ENCODE measurements at regions not wholly inside any gene's neighbourhood (a gene's known extent, or its start where the extent isn't known, plus 50 kb on each side); places are given as distances from the start of the nearest gene placed in this dataset.

DNA sequence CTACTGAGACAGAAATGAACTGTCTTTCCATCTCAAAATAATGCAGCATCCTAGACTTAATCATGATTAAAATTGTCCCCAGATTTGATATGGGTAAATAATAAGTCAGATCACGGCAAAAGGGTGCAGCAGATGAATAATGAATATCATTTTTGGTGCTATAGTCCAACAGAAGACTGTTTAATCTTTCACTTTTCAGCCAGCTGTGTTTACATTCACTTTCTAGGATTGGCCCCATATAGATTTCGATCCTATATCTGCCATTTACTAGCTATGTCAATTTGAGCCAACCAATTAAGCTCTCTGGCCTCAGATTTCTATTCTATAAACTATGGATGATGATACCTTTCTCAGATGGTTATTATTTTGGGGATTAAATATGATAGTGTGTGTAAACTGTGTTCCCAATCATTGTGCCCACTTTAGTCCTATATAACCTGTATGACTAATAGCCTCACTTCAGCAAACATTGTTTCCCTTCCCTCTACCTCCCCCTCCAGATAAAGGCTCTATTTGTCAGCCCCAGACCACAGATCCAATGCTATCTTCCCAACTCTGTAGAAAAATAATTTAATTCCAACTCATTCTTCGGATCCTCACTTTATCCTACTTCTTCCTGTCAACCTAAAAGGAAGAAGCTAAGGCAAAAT, 53.6 kb upstream of the NT5E start:
- Histone ChIP-seq H3K9ac (ENCODE audit: low read length) (no peak overlapping the region), H2AK5ac (ENCODE audit: low read length) (no peak overlapping the region), H3K56ac (ENCODE audit: low read length) (no peak overlapping the region), H4K5ac (ENCODE audit: low read length) (no peak overlapping the region), H2BK5ac (ENCODE audit: low read length) (no peak overlapping the region), H3K27me3 (ENCODE audit: insufficient read depth, low read length, poor library complexity) (no peaks in the 10 kb centered on the region), H3K4me1 (ENCODE audit: control insufficient read depth, low read depth, low read length) (no peaks in the 10 kb centered on the region), H3K18ac (ENCODE audit: low read length) (no peak overlapping the region), H3K36me3 (ENCODE audit: control insufficient read depth, insufficient read depth, low read length) (no peaks in the 10 kb centered on the region), H3K4me3 (ENCODE audit: low read length) (no peak overlapping the region), H3K23ac (ENCODE audit: low read length) (no peak overlapping the region), H3K4ac (ENCODE audit: low read depth, low read length) (no peak overlapping the region), H3K27ac (ENCODE audit: low read depth, low read length) (no peak overlapping the region), H3K79me2 (ENCODE audit: control insufficient read depth, insufficient read depth, low read length) (no peaks in the 10 kb centered on the region), H3K79me1 (ENCODE audit: low read length) (no peaks in the 10 kb centered on the region), H3K4me2 (ENCODE audit: low read length) (no peak overlapping the region), H4K8ac (ENCODE audit: low read depth, low read length) (no peak overlapping the region), H2BK15ac (replicated peaks; ENCODE audit: low read depth) (no peak overlapping the region), H2BK120ac (ENCODE audit: low read depth, low read length) (no peak overlapping the region)
- WGBS (ENCODE audit: extremely low coverage, insufficient coverage, low lambda C conversion rate), result no CpG with 5 or more reads among the region's 3 CpGs
- no peak for DNase-seq

DNA sequence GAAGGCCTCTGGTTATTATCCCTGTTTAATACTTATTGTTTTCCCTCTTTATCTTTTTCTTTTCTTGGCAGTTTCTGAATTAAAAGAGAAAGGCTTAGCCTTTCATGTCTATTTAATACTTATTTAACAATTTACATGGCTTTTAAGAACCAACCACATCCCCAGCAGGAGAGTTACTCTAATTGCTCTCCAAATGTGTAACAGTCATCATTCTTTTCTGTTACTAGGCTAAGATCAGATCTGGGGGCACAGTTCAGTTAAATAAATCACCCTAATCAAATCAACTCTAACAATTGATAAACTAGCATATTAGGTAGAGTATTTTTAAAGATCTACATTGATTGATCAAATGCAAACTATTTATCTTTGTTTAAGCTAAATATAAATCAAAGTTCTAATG, 54.1 kb upstream of the NT5E start:
- Histone ChIP-seq H3K36me3 (ENCODE audit: control insufficient read depth, insufficient read depth, low read length) (no peaks in the 10 kb centered on the region), H3K18ac (ENCODE audit: low read length) (no peak overlapping the region), H3K23ac (ENCODE audit: low read length) (no peak overlapping the region), H3K4me1 (ENCODE audit: control insufficient read depth, low read depth, low read length) (no peaks in the 10 kb centered on the region), H3K4me2 (ENCODE audit: low read length) (no peak overlapping the region), H3K27ac (ENCODE audit: low read depth, low read length) (no peak overlapping the region), H2BK5ac (ENCODE audit: low read length) (no peak overlapping the region), H4K5ac (ENCODE audit: low read length) (no peak overlapping the region), H2BK15ac (replicated peaks; ENCODE audit: low read depth) (no peak overlapping the region), H3K4me3 (ENCODE audit: low read length) (no peak overlapping the region), H2AK5ac (ENCODE audit: low read length) (no peak overlapping the region), H2BK120ac (ENCODE audit: low read depth, low read length) (no peak overlapping the region), H3K56ac (ENCODE audit: low read length) (no peak overlapping the region), H4K8ac (ENCODE audit: low read depth, low read length) (no peak overlapping the region), H3K4ac (ENCODE audit: low read depth, low read length) (no peak overlapping the region), H3K9ac (ENCODE audit: low read length) (no peak overlapping the region), H3K79me1 (ENCODE audit: low read length) (no peaks in the 10 kb centered on the region), H3K79me2 (ENCODE audit: control insufficient read depth, insufficient read depth, low read length) (no peaks in the 10 kb centered on the region), H3K27me3 (ENCODE audit: insufficient read depth, low read length, poor library complexity) (no peaks in the 10 kb centered on the region)
- DNase-seq, result no peak

DNA sequence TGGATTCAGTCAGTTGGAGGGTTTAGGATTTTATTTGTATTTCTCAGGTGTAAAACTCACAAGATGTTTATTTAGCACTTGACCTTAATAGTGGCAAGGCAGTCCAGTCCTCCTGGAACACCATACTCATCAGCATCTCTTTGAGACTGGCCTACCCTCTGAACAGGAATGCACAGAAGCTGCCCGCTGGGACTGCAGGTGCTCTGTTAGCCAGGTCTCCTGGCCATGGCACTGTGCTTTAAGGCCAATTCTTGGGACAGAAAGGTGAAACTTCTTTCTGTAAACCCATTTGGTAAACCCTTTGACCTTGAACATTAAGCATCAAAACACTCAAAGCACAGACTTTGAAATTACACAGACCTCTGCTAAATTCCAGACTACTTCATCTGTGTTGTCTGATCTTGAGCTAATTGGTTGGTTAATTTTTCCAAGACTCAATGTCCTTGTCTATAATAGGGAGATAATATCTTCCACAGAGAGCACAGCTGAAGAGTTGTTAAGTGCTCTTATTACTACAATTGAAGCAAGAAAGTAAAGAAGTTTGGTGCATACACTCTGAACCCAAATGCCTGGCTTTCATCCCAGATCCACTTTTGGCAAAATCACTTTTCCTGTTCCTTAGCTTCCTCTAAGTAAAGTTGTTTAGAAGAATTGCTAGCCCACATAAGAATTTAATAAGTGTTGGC, 54.9 kb upstream of the NT5E start:
- Histone ChIP-seq H4K5ac (ENCODE audit: low read length) (no peak overlapping the region), H2BK120ac (ENCODE audit: low read depth, low read length) (no peak overlapping the region), H3K4ac (ENCODE audit: low read depth, low read length) (no peak overlapping the region), H3K4me1 (ENCODE audit: control insufficient read depth, low read depth, low read length) (no peaks in the 10 kb centered on the region), H3K79me1 (ENCODE audit: low read length) (no peaks in the 10 kb centered on the region), H2AK5ac (ENCODE audit: low read length) (no peak overlapping the region), H3K56ac (ENCODE audit: low read length) (no peak overlapping the region), H2BK5ac (ENCODE audit: low read length) (no peak overlapping the region), H3K4me2 (ENCODE audit: low read length) (no peak overlapping the region), H3K23ac (ENCODE audit: low read length) (no peak overlapping the region), H3K9ac (ENCODE audit: low read length) (no peak overlapping the region), H4K8ac (ENCODE audit: low read depth, low read length) (no peak overlapping the region), H3K27me3 (ENCODE audit: insufficient read depth, low read length, poor library complexity) (no peaks in the 10 kb centered on the region), H2BK15ac (replicated peaks; ENCODE audit: low read depth) (no peak overlapping the region), H3K36me3 (ENCODE audit: control insufficient read depth, insufficient read depth, low read length) (no peaks in the 10 kb centered on the region), H3K79me2 (ENCODE audit: control insufficient read depth, insufficient read depth, low read length) (no peaks in the 10 kb centered on the region), H3K4me3 (ENCODE audit: low read length) (no peak overlapping the region), H3K27ac (ENCODE audit: low read depth, low read length) (no peak overlapping the region), H3K18ac (ENCODE audit: low read length) (no peak overlapping the region)
- no peak for DNase-seq
- WGBS (ENCODE audit: extremely low coverage, insufficient coverage, low lambda C conversion rate), result no CpG with 5 or more reads among the region's 1 CpG

DNA sequence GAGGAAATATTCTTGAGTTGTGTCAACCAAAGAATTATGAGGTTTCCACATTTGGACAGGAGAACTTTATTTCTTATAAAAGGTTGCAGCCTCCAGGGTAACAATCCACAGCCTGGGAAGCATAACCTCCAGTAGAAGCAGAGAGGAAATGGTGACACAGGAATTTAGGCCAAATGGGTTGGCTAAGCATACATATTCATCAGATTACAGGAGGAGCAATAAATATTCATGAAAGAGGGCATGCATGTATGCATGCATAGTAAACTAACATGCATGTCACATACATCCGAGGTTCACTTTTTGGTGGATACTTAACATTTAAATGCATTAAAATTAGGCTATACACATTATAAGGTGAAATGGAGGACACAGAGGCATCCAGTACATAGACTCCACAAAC, 55.7 kb upstream of the NT5E start:
- H3K27ac ChIP-seq (ENCODE audit: low read depth, low read length), result no peak overlapping the region
- no peak overlapping the region for H3K4ac ChIP-seq (ENCODE audit: low read depth, low read length)
- DNase-seq, result no peak
- no peaks in the 10 kb centered on the region for H3K79me1 ChIP-seq (ENCODE audit: low read length)
- H3K23ac ChIP-seq (ENCODE audit: low read length), result no peak overlapping the region
- no CpG with 5 or more reads among the region's 1 CpG for WGBS (ENCODE audit: extremely low coverage, insufficient coverage, low lambda C conversion rate)
- H3K27me3 ChIP-seq (ENCODE audit: insufficient read depth, low read length, poor library complexity), result no peaks in the 10 kb centered on the region
- H3K4me1 ChIP-seq (ENCODE audit: control insufficient read depth, low read depth, low read length), result no peaks in the 10 kb centered on the region
- H2BK120ac ChIP-seq (ENCODE audit: low read depth, low read length), result no peak overlapping the region
- no peak overlapping the region for H2BK5ac ChIP-seq (ENCODE audit: low read length)
- H3K9ac ChIP-seq (ENCODE audit: low read length), result no peak overlapping the region
- no peak overlapping the region for H4K8ac ChIP-seq (ENCODE audit: low read depth, low read length)
- H2AK5ac ChIP-seq (ENCODE audit: low read length), result no peak overlapping the region
- no peaks in the 10 kb centered on the region for H3K36me3 ChIP-seq (ENCODE audit: control insufficient read depth, insufficient read depth, low read length)
- H2BK15ac ChIP-seq (replicated peaks; ENCODE audit: low read depth), result no peak overlapping the region
- no peak overlapping the region for H3K4me2 ChIP-seq (ENCODE audit: low read length)
- no peaks in the 10 kb centered on the region for H3K79me2 ChIP-seq (ENCODE audit: control insufficient read depth, insufficient read depth, low read length)
- H3K4me3 ChIP-seq (ENCODE audit: low read length), result no peak overlapping the region
- no peak overlapping the region for H3K56ac ChIP-seq (ENCODE audit: low read length)
- no peak overlapping the region for H4K5ac ChIP-seq (ENCODE audit: low read length)
- H3K18ac ChIP-seq (ENCODE audit: low read length), result no peak overlapping the region

DNA sequence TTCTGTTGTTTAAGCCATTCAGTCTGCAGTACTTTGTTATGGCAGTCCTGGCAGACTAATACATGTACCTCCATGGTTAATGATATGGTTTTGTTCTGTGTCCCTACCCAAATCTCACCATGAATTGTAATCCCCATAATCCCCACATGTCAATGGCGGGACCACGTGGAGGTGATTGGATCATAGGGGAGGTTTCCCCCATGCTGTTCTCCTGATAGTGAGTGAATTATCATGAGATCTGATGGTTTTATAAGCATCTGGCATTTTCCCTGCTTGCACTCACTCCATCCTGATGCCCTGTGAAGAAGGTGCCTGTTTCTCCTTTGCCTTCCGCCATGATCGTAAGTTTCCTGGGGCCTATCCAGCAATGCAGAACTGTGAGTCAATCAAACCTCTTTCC, 57.5 kb upstream of the NT5E start:
- no peaks in the 10 kb centered on the region for H3K79me1 ChIP-seq (ENCODE audit: low read length)
- H3K36me3 ChIP-seq (ENCODE audit: control insufficient read depth, insufficient read depth, low read length), result no peaks in the 10 kb centered on the region
- no peak overlapping the region for H2AK5ac ChIP-seq (ENCODE audit: low read length)
- no peak overlapping the region for H2BK15ac ChIP-seq (replicated peaks; ENCODE audit: low read depth)
- H3K23ac ChIP-seq (ENCODE audit: low read length), result no peak overlapping the region
- H3K56ac ChIP-seq (ENCODE audit: low read length), result no peak overlapping the region
- H3K18ac ChIP-seq (ENCODE audit: low read length), result no peak overlapping the region
- no peaks in the 10 kb centered on the region for H3K4me1 ChIP-seq (ENCODE audit: control insufficient read depth, low read depth, low read length)
- H3K79me2 ChIP-seq (ENCODE audit: control insufficient read depth, insufficient read depth, low read length), result no peaks in the 10 kb centered on the region
- no peaks in the 10 kb centered on the region for H3K27me3 ChIP-seq (ENCODE audit: insufficient read depth, low read length, poor library complexity)
- no peak overlapping the region for H4K8ac ChIP-seq (ENCODE audit: low read depth, low read length)
- no peak overlapping the region for H3K4ac ChIP-seq (ENCODE audit: low read depth, low read length)
- no CpG with 5 or more reads among the region's 4 CpGs for WGBS (ENCODE audit: extremely low coverage, insufficient coverage, low lambda C conversion rate)
- no peak overlapping the region for H4K5ac ChIP-seq (ENCODE audit: low read length)
- no peak overlapping the region for H3K4me2 ChIP-seq (ENCODE audit: low read length)
- no peak for DNase-seq
- no peak overlapping the region for H3K27ac ChIP-seq (ENCODE audit: low read depth, low read length)
- H2BK120ac ChIP-seq (ENCODE audit: low read depth, low read length), result no peak overlapping the region
- H2BK5ac ChIP-seq (ENCODE audit: low read length), result no peak overlapping the region
- no peak overlapping the region for H3K9ac ChIP-seq (ENCODE audit: low read length)
- H3K4me3 ChIP-seq (ENCODE audit: low read length), result no peak overlapping the region

DNA sequence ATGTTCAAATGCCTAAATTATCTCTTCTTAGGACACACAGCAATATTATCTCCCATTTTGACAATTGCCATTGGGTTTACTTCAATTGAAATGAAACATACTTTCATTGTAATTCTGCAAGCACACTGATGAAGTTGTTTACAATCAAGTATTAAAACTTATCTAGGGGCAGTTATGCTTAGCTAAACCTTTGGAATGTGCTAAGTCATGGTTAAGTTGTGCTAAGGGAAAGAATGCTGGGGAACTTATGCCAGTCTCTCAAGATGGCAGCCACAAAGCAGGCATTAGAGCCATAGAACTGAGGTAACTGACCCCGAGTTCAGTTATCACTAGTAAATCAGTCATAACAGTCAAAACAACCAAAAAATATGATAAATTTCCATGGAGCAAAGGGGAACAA, 59.1 kb upstream of the NT5E start:
- Histone ChIP-seq H2AK5ac (ENCODE audit: low read length) (no peak overlapping the region), H3K9ac (ENCODE audit: low read length) (no peak overlapping the region), H3K27me3 (ENCODE audit: insufficient read depth, low read length, poor library complexity) (no peaks in the 10 kb centered on the region), H3K4me3 (ENCODE audit: low read length) (no peak overlapping the region), H3K36me3 (ENCODE audit: control insufficient read depth, insufficient read depth, low read length) (no peaks in the 10 kb centered on the region), H3K23ac (ENCODE audit: low read length) (no peak overlapping the region), H4K5ac (ENCODE audit: low read length) (no peak overlapping the region), H3K79me1 (ENCODE audit: low read length) (no peaks in the 10 kb centered on the region), H3K4ac (ENCODE audit: low read depth, low read length) (no peak overlapping the region), H2BK5ac (ENCODE audit: low read length) (no peak overlapping the region), H3K27ac (ENCODE audit: low read depth, low read length) (no peak overlapping the region), H3K4me1 (ENCODE audit: control insufficient read depth, low read depth, low read length) (no peaks in the 10 kb centered on the region), H2BK15ac (replicated peaks; ENCODE audit: low read depth) (no peak overlapping the region), H4K8ac (ENCODE audit: low read depth, low read length) (no peak overlapping the region), H3K56ac (ENCODE audit: low read length) (no peak overlapping the region), H3K79me2 (ENCODE audit: control insufficient read depth, insufficient read depth, low read length) (no peaks in the 10 kb centered on the region), H2BK120ac (ENCODE audit: low read depth, low read length) (no peak overlapping the region), H3K4me2 (ENCODE audit: low read length) (no peak overlapping the region), H3K18ac (ENCODE audit: low read length) (no peak overlapping the region)
- no CpG with 5 or more reads among the region's 1 CpG for WGBS (ENCODE audit: extremely low coverage, insufficient coverage, low lambda C conversion rate)
- DNase-seq, result no peak
